ENCODE measurements at regions not wholly inside any gene's neighbourhood (a gene's known extent, or its start where the extent isn't known, plus 50 kb on each side); places are given as distances from the start of the nearest gene placed in this dataset.

DNA sequence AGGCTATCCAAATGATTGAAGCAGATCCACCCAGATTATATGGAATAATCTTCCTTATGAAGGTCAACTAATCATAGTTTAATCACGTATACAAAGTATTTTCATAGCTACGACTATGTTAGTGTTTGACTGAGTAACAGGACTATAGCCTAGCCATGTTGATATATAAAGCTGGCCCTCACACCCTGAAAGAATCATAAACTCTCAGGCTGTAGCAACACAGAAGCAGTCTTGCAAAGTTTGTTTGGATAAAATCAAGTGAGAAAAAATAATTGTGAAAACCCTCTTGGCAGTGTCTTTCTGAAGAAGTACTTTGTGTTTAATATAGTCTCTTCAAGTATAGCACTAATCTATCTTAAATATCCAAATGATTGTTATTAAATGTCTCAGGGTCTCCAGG is 374.5 kb upstream of the DAB2 start:
- no peak overlapping the region for H3K4me3 ChIP-seq (ENCODE audit: low read length)
- no peaks in the 10 kb centered on the region for H3K36me3 ChIP-seq (ENCODE audit: insufficient read depth, low read length)
- H3K4me1 ChIP-seq (ENCODE audit: insufficient read depth, low read length) = peaks cover 13% of the 10 kb centered on the region
- no peak overlapping the region for H3K27ac ChIP-seq (ENCODE audit: low read depth, low read length)
- H3K9me3 ChIP-seq (ENCODE audit: insufficient read depth, low read depth, low read length) = no peaks in the 10 kb centered on the region
- no peaks in the 10 kb centered on the region for H3K27me3 ChIP-seq (ENCODE audit: insufficient read depth, low read length)
- no peak overlapping the region for H3K9ac ChIP-seq (ENCODE audit: low read depth, low read length)
- 75% methylated on average over 1 of the region's 2 CpGs for WGBS

DNA sequence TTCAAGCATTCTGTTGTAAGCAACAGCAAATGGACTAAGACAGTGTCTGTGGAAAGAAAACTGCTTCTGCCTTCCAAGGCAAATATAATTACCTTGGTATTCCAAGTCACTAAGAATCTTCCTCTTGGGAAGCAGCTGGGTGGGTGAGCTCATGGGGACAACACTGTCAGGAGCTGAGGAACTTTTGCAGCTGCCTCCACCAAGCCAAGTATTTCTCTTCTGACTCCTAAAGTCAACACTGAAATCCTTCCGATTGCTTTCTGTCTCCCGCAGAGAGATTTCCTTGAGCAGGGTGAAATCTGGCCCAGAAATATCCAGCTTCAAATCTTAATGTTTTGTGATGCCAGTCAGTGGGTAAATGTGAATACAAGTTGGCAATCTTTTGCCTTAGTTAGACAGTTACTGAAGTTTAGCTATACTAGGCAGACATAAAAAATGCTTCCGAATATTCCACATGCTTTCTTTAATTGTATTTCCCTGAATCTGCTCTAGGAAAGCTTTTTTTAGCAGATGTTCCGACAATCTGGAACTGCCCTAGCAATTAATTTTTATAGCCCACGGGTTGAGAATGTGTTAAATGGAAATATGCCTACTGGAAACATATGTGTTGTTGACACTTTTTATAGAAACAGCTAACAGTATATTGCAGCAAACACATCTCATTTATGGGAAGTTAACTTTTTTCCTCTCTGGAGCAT is 369.9 kb upstream of the DAB2 start:
- Histone ChIP-seq H3K4me3 (ENCODE audit: low read length) (no peak overlapping the region), H3K9ac (ENCODE audit: low read depth, low read length) (no peak overlapping the region)

DNA sequence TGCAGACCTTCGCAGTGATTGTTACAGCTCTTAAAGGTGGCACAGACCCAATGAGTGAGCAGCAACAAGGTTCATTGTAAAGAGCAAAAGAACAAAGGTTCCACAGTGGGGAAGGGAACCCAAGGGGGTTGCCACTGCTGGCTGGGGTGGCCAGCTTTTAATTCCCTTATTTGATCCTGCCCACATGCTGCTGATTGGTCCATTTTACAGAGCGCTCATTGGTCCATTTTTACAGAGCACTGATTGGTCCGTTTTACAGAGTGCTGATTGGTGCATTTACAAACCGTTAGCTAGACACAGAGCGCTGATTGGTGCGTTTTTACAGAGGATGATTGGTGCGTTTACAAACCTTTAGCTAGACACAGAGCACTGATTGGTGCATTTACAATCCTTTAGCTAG is 360.6 kb upstream of the DAB2 start:
- H3K27me3 ChIP-seq (ENCODE audit: insufficient read depth, low read length) = no peaks in the 10 kb centered on the region
- H3K27ac ChIP-seq (ENCODE audit: low read depth, low read length) = no peak overlapping the region
- H3K4me3 ChIP-seq (ENCODE audit: low read length) = no peak overlapping the region
- no peaks in the 10 kb centered on the region for H3K9me3 ChIP-seq (ENCODE audit: insufficient read depth, low read depth, low read length)
- WGBS = 93% methylated on average over 7 of the region's 7 CpGs
- H3K36me3 ChIP-seq (ENCODE audit: insufficient read depth, low read length) = no peaks in the 10 kb centered on the region
- peaks cover 4% of the 10 kb centered on the region for H3K4me1 ChIP-seq (ENCODE audit: insufficient read depth, low read length)
- H3K9ac ChIP-seq (ENCODE audit: low read depth, low read length) = no peak overlapping the region

More for the DNA sequence above, 369.9 kb upstream of the DAB2 start:
- 93% methylated on average over 5 of the region's 5 CpGs for WGBS
- no peaks in the 10 kb centered on the region for H3K27me3 ChIP-seq (ENCODE audit: insufficient read depth, low read length)
- no peaks in the 10 kb centered on the region for H3K9me3 ChIP-seq (ENCODE audit: insufficient read depth, low read depth, low read length)
- H3K27ac ChIP-seq (ENCODE audit: low read depth, low read length) = no peak overlapping the region
- peaks cover 3% of the 10 kb centered on the region; the same call in 1 of the 2 replicates for H3K4me1 ChIP-seq (ENCODE audit: insufficient read depth, low read length)
- no peaks in the 10 kb centered on the region for H3K36me3 ChIP-seq (ENCODE audit: insufficient read depth, low read length)

DNA sequence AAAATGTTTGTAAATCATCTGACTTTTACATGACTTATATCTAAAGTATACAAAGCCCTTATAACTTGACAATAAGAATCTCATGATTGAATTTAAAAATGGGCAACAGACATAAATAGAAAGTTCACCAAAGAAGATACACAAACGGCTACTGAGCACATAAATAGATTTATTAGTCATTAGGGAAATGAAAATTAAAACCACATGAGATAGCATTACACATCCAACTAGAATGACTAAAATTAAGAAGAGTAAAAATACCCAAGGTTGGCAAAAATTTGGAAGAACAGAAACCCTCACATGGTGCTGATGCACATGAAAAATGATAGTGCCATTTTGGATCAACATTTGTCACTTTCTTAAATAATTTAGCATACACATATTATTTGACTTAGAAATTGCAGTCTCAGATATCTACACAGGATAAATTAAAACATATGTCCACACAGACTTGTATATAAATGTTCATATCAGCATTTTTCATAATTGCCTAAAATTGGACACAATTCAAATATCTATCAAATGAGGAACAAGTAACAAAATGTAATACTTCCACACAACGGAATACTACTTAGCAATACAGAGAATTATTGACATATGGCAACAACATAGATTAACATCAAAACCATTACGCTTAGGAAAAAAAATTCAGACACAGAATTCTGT is 359.1 kb upstream of the DAB2 start:
- H3K27ac ChIP-seq (ENCODE audit: low read depth, low read length) = no peak overlapping the region
- H3K9ac ChIP-seq (ENCODE audit: low read depth, low read length) = no peak overlapping the region
- H3K27me3 ChIP-seq (ENCODE audit: insufficient read depth, low read length) = no peaks in the 10 kb centered on the region
- no peak overlapping the region for H3K4me3 ChIP-seq (ENCODE audit: low read length)
- H3K36me3 ChIP-seq (ENCODE audit: insufficient read depth, low read length) = no peaks in the 10 kb centered on the region
- H3K9me3 ChIP-seq (ENCODE audit: insufficient read depth, low read depth, low read length) = no peaks in the 10 kb centered on the region
- 80% methylated on average over 1 of the region's 3 CpGs for WGBS
- peaks cover 10% of the 10 kb centered on the region for H3K4me1 ChIP-seq (ENCODE audit: insufficient read depth, low read length)

DNA sequence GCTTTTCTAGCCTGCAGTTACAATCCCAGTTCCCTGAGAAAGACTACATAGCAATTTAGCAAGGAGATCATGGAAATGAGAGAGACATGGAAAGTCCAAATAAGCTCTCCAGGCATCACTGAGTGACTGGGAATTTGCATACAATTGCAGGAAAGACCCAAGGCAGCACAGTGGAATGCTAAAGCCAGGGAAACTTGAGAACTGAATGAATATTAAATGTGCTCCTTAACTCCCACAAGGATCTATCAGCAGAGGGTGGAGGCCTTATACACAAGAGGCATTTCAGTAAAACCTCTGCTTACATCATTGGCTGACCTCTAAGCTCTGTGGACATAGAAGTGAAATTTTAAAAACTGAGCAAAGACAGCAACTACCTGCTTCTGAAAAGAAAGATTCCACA is 355.6 kb upstream of the DAB2 start:
- Histone ChIP-seq H3K4me3 (ENCODE audit: low read length) (no peak overlapping the region), H3K36me3 (ENCODE audit: insufficient read depth, low read length) (no peaks in the 10 kb centered on the region), H3K27ac (ENCODE audit: low read depth, low read length) (no peak overlapping the region; the same call in 1 of the 2 replicates), H3K9ac (ENCODE audit: low read depth, low read length) (no peak overlapping the region), H3K9me3 (ENCODE audit: insufficient read depth, low read depth, low read length) (no peaks in the 10 kb centered on the region), H3K27me3 (ENCODE audit: insufficient read depth, low read length) (no peaks in the 10 kb centered on the region), H3K4me1 (ENCODE audit: insufficient read depth, low read length) (peaks cover 10% of the 10 kb centered on the region)

DNA sequence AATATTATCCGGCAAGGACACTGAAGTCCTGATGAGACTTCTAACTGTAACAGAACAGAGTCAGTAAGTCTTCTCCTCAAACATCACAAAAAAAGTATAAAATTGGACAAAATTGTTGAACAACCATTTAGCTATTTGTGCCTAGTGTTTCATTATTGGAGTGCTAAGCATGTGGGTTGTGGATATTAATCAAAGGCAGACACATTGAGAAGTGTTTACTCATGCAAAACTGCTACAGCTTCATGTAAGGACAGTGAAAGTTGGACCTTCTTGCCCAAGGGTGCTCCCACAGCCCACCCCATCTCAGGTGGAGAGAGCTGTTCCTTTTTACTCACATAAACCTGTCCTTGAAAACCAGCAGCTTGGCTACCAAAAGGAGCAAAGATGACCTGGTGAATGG is 355.1 kb upstream of the DAB2 start:
- Histone ChIP-seq H3K4me3 (ENCODE audit: low read length) (no peak overlapping the region), H3K27me3 (ENCODE audit: insufficient read depth, low read length) (no peaks in the 10 kb centered on the region)

DNA sequence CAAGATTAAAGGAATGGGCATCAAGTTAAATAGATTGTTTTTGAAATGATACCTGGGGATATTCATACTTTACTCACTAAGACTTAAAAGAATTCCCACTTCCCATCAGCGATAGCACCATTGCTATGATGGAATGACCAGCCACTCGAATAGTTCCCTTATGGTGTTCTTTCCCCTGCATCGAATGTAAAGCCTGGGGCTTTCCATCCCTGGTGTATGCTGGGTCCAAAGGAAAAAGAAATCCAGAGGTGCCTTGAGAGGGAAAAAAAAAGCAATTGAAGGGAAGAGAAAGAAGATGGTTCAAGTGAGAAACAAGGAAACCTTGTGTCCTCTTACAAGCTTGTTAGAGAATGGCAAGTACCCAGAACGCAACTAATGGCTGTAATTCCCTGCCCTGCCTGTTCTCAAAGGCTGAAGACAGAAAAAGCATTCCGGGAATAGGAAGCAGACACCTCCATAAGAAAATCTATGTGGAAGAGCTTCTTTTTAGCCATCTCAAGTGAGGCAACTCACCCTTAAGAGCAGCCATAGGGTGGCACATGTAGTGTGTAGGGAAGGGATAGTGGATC is 351.1 kb upstream of the DAB2 start:
- 93% methylated on average over 5 of the region's 5 CpGs for WGBS
- Histone ChIP-seq H3K4me1 (ENCODE audit: insufficient read depth, low read length) (peaks cover 10% of the 10 kb centered on the region), H3K27ac (ENCODE audit: low read depth, low read length) (no peak overlapping the region), H3K36me3 (ENCODE audit: insufficient read depth, low read length) (no peaks in the 10 kb centered on the region), H3K27me3 (ENCODE audit: insufficient read depth, low read length) (no peaks in the 10 kb centered on the region), H3K9me3 (ENCODE audit: insufficient read depth, low read depth, low read length) (no peaks in the 10 kb centered on the region), H3K9ac (ENCODE audit: low read depth, low read length) (no peak overlapping the region), H3K4me3 (ENCODE audit: low read length) (no peak overlapping the region)

More for the DNA sequence above, 355.1 kb upstream of the DAB2 start:
- Histone ChIP-seq H3K9me3 (ENCODE audit: insufficient read depth, low read depth, low read length) (no peaks in the 10 kb centered on the region), H3K27ac (ENCODE audit: low read depth, low read length) (no peak overlapping the region), H3K9ac (ENCODE audit: low read depth, low read length) (no peak overlapping the region), H3K4me1 (ENCODE audit: insufficient read depth, low read length) (peaks cover 10% of the 10 kb centered on the region), H3K36me3 (ENCODE audit: insufficient read depth, low read length) (no peaks in the 10 kb centered on the region)
- 100% methylated on average over 1 of the region's 1 CpG for WGBS

DNA sequence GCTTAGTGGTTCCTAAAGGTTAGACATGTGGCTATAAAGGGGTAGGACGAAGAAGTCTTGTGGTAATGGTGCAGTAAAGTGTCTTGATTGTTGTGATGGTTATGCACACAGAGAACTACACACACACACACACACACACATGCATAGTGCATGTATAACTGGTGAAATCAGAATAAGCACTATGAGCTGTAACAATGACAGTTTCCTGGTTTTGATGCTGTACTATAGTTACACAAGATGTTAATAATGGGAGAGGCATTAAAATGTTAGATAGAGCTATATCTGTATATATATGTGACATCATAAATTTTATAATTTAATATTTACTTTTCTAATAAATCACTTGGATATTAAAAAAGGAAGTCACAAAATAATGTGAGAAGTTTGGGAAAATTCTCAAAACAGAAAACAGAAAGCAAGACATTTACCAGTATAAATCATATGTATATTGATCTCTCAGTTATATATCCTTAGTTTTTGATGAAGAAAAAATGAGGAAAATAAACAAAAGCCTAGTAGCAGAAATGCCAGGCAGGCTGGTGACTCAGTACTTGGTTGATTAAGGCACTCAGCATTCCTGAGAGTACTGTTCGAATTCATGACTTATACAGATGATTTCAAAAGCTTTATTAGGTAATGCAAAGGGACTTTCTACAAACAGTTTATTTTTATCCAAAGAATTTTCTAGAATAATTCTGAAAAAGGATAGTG is 350.5 kb upstream of the DAB2 start:
- Histone ChIP-seq H3K27ac (ENCODE audit: low read depth, low read length) (no peak overlapping the region), H3K36me3 (ENCODE audit: insufficient read depth, low read length) (no peaks in the 10 kb centered on the region)

DNA sequence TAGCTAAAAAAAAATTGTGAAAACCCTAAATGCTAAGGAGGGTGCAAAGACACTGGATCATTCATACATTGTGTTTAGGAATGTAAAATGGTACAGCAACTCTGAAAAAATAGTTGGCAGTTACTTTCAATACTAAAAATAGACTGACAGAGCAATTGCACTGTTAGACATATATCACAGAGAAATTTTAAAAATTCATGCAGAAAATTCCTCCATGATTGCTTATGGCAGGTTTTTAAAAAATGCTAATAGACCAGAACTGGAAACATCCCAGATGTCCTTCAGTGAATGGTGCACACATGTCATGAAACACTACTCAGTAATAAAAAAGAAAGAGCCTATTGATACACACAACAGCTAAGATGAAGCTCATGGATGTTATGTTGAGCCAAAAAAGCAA is 349.8 kb upstream of the DAB2 start:
- H3K9me3 ChIP-seq (ENCODE audit: insufficient read depth, low read depth, low read length) = no peaks in the 10 kb centered on the region
- no peaks in the 10 kb centered on the region for H3K27me3 ChIP-seq (ENCODE audit: insufficient read depth, low read length)
- no peak overlapping the region for H3K4me3 ChIP-seq (ENCODE audit: low read length)
- no peaks in the 10 kb centered on the region for H3K4me1 ChIP-seq (ENCODE audit: insufficient read depth, low read length)
- H3K36me3 ChIP-seq (ENCODE audit: insufficient read depth, low read length) = no peaks in the 10 kb centered on the region
- H3K27ac ChIP-seq (ENCODE audit: low read depth, low read length) = no peak overlapping the region
- H3K9ac ChIP-seq (ENCODE audit: low read depth, low read length) = no peak overlapping the region

More for the DNA sequence above, 350.5 kb upstream of the DAB2 start:
- 91% methylated on average over 2 of the region's 2 CpGs for WGBS
- no peaks in the 10 kb centered on the region for H3K27me3 ChIP-seq (ENCODE audit: insufficient read depth, low read length)
- peaks cover 4% of the 10 kb centered on the region; the same call in 1 of the 2 replicates for H3K4me1 ChIP-seq (ENCODE audit: insufficient read depth, low read length)
- H3K4me3 ChIP-seq (ENCODE audit: low read length) = no peak overlapping the region
- no peaks in the 10 kb centered on the region for H3K9me3 ChIP-seq (ENCODE audit: insufficient read depth, low read depth, low read length)
- no peak overlapping the region for H3K9ac ChIP-seq (ENCODE audit: low read depth, low read length)

DNA sequence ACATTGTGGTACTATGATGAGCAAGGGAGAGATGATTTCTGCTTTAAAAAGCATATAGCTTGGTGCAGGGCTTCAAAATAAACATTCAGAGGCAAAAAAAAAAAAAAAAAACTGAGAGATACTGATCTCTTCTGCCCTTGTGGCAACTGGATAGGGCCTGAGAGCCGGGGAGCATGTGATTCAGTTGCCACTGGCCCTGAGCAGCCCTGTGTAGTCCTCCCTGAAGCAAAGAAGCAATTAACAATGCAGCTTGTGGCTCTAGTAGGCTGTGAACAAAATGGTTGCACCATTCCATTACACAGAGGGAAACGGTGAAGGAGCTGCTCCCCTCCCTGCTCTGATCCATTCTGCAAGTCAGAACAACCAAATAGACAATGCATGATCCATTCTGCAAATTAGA is 347.5 kb upstream of the DAB2 start:
- Histone ChIP-seq H3K4me3 (ENCODE audit: low read length) (no peak overlapping the region), H3K9ac (ENCODE audit: low read depth, low read length) (no peak overlapping the region), H3K36me3 (ENCODE audit: insufficient read depth, low read length) (no peaks in the 10 kb centered on the region), H3K27me3 (ENCODE audit: insufficient read depth, low read length) (no peaks in the 10 kb centered on the region), H3K9me3 (ENCODE audit: insufficient read depth, low read depth, low read length) (no peaks in the 10 kb centered on the region), H3K4me1 (ENCODE audit: insufficient read depth, low read length) (no peaks in the 10 kb centered on the region), H3K27ac (ENCODE audit: low read depth, low read length) (no peak overlapping the region)
- 61% methylated on average over 2 of the region's 2 CpGs for WGBS

DNA sequence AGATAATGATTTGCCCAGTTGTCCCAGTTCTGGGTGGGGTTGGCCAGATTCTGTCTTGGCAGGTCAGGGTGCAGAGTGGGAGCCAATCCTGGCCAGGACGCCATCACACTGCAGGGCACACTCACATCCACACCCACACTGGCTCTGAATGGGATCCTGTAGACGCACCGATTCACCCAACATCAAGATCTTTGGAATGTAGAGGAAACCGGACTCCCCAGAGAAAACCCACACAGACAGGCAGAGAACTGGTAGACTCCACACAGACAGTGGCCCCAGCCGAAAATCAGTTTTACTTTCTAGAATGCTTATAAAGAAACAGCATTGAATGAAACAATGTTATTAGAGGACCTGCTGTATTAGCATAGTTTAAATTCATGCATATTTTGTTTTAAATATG is 343.1 kb upstream of the DAB2 start:
- no peaks in the 10 kb centered on the region for H3K4me1 ChIP-seq (ENCODE audit: insufficient read depth, low read length)
- no peaks in the 10 kb centered on the region for H3K9me3 ChIP-seq (ENCODE audit: insufficient read depth, low read depth, low read length)
- H3K36me3 ChIP-seq (ENCODE audit: insufficient read depth, low read length) = no peaks in the 10 kb centered on the region
- no peak overlapping the region for H3K27ac ChIP-seq (ENCODE audit: low read depth, low read length)
- H3K27me3 ChIP-seq (ENCODE audit: insufficient read depth, low read length) = no peaks in the 10 kb centered on the region
- H3K9ac ChIP-seq (ENCODE audit: low read depth, low read length) = no peak overlapping the region
- no peak overlapping the region for H3K4me3 ChIP-seq (ENCODE audit: low read length)
- 93% methylated on average over 5 of the region's 5 CpGs for WGBS
